NCI-H1436 treated with DMSO at 0.1 percent for 48 hours (cell line): ENCODE measurements at regions not wholly inside any gene's neighbourhood (a gene's known extent, or its start where the extent isn't known, plus 50 kb on each side); places are given as distances from the start of the nearest gene placed in this dataset.

ENCODE experiments used
- DNase-seq: peaks from one replicate; lab custom pipeline; 2025; lab: John Stamatoyannopoulos, UW

GRCh38 chrX:98371994-98372393, 1488.3 kb downstream of the RPA4 start:
- DNase-seq, result no peak

DNA sequence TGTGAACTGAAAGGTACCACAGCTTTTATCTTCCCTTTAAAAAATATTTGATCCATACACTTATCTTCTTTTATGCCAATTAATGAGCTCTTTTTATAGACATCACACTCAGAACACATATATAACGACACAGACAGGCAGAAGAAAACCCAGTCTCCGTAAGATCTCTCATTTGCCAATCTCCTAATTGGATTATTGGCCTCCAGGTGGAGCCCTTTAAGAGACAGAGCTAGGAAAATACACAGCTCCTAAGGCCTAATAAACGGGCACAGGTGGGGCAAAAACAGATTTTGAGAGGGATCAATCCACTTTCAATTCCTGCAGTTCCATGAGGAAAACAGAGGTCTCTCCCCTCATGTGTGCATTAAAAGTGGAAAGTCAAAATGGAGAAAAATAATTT, 1495.4 kb downstream of the RPA4 start:
- no peak for DNase-seq

GRCh38 chrX:98380106-98380505, 1496.4 kb downstream of the RPA4 start:
- no peak for DNase-seq

DNA sequence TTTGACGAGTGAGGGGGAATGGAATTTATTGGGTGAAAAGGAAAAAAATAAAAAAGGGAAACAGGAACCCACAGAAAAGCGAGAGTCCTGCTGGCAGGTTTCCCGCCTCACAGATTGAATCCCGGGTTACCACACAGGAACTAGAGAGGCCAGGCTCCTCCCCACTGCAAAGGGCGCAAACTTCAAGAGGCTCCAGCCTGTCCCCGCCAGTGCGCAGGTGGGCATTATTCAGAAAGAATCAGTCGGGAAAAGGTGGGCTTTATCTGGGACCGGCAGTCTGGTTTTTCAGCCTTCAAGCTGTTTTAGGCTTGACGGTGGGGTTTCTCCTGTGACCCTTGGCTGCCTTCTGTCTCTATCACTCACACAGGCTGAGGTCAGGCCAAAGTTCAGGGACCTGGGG, 1496.8 kb downstream of the RPA4 start:
- no peak for DNase-seq

- no peak for DNase-seq
Observed at GRCh38 chrX:98398542-98398941, 1514.8 kb downstream of the RPA4 start.

GRCh38 chrX:98405376-98405775, 1521.7 kb downstream of the RPA4 start:
- no peak for DNase-seq

DNA sequence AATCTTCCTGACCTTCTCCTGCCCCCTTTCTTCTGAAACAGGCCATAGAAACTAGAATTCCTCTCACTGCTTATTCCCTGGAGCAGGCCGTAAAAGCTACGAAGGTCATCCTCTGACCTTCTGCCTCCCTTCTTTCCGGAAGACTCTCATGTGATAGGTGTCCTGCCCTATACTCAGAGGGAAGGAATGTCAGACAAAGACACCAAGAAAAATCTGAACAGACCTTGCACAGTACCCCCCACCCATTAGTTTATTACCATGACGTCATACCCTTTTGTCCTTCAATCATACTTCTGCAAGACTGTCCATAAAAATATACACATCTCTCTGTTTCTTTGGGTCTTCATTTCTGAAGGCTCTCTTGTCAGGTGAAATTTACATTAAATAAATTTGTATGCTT, 1523.9 kb downstream of the RPA4 start:
- DNase-seq, result no peak

DNA sequence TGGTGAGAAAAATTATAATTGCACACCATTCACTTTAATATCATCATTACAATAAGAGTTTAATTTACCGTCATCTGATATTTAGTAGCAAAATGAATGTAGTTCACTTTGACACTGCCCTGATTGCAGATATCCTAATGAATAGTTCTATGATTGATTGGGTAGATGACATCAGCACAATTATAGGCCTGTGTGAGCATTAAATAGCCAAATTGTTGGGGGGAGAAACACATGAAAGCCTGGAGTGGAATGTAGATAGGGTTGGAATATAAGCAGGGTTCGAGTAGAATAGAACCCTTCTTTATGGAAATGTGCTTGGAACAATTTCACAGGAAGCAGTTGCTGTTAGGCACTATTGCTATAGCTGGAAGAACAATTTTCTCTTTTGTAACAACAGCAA, 1526.2 kb downstream of the RPA4 start:
- DNase-seq, result no peak

DNA sequence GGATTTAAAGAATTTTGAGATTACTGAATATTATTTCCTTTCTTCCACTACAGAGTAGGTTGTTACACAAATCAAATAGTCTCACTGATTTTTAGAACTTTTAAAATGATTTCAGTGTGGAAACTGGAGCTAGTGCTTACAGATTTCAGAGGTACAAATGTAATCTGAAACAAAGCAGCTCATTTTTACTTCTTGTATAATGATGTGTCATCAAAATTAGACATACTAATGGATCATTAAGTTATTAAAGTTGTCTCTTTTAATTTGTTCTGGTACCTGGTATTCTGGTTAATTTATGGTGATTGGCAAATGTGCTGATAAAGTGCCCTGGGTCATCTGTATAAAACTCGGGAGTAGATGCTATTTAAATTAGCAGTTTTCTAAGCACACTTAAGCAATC, 1528.3 kb downstream of the RPA4 start:
- no peak for DNase-seq

GRCh38 chrX:98422536-98422935, 1538.8 kb downstream of the RPA4 start:
- DNase-seq, result no peak

GRCh38 chrX:98432413-98432812, 1548.7 kb downstream of the RPA4 start:
- DNase-seq, result no peak

GRCh38 chrX:98448524-98448923, 1564.8 kb downstream of the RPA4 start:
- DNase-seq, result no peak

DNA sequence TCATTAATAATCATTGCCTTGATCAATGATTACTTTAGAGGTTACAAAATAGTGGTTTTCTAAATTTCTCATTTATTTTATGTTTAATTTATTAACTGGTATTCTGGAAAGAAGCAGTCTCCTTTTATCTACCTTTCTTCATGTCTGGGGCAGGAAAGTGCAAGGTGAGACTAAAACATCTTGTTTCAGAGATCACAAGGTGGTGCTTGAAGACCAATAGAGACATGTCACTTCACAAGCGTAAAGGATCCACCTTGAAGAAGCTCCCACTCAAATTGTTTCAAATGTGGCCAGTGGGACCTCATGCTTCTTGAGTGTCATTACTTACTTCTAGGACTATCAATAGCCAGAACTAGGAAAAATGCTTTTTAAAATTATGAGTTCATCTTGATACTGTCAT, 1568.7 kb downstream of the RPA4 start:
- no peak for DNase-seq

GRCh38 chrX:98459669-98460068, 1576.0 kb downstream of the RPA4 start:
- no peak for DNase-seq

DNA sequence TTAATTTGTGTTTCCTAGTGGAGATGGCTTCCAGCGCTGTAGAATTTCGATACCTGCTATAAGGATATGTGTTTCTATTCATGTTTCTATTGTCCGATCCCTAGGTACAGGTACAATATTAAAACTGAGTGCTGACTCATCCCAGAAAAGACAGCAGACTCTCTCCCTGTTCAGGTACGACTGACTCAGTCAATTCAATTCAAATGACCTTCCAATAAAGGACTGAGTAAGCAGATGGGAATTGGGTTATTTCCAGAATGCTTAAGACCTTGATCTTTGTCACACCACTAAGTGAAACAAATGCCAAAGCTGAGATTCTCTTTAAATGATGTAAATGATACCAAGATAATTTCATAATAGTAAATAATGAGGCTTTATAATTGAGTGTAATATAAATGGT, 1596.9 kb downstream of the RPA4 start:
- DNase-seq, result no peak

DNA sequence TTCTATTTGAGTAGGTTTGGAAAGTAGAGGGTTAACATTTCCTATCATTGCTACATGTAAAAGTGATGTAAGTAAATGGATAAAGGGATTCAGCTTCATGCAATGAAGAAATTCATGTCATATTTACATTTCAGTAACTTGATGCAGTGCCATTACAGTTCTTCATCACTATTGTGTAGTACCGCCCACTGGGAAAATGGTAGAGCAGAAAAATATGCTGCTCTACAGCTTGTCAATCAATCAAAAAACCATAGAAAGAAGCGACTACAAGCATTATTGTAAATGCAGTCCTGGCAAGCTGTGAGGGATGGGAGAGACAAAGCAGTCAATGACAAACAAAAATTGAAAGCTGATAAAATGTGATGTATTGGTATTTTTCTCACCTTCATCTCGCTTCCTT, 1597.9 kb downstream of the RPA4 start:
- no peak for DNase-seq

- no peak for DNase-seq
Observed at GRCh38 chrX:98490670-98491069, 1607.0 kb downstream of the RPA4 start.

DNA sequence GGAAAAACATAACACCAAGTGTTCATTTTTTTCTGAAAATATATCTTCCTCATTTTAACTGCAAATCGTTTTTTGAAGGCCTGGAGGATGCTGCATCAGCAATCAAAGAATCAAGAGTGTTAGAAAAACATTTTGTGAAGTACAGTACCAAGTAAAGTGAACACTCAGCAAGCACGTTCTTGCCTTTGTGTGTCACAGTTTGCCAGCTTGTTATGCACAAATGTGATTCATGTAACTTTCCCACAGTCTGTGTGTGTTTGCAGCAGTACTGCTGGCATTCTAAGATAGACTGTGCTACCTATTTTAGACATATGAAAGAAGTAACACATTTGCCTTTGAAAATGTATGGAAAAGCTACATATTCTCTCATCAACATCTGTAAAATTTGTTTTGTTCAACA, 1617.7 kb downstream of the RPA4 start:
- no peak for DNase-seq

GRCh38 chrX:98506907-98507306, 1623.2 kb downstream of the RPA4 start:
- DNase-seq, result no peak

GRCh38 chrX:98514032-98514431, 1630.3 kb downstream of the RPA4 start:
- no peak for DNase-seq

DNA sequence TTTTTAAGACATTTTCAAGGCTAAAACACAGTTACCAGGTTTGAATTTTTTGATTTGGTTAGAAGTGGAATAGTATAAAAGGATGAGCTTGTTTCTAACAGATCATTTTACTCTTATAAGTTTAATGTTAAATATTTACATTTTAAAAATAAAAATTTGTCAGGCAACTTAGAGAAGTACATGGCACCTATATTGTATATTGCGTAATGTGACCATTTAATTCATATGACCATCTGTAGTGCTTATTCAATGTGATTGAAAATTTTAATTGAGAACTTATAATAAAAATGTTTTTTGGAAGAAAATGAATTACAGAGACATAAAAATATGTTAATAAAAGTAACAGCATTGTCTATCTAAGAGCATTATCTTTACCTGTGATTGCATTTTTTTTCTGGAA, 1632.4 kb downstream of the RPA4 start:
- DNase-seq, result no peak

DNA sequence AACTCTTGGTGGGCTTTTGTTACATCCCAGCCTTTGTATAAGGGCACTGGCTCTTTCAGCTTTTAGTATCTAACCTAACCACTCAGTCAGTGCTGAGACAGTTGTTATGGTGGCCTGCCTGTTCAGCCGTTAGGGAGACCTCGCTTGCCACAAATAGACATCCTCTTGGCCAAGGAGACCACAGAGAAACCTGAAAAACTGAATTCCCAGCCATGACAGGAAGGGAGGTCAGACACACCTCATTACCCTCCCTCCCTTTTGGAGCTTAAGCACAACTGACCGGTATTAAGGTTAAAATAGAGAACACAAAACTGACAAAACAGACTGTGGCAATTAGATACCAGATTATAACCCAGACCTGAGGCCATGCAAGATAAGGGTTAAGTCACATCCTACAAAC, 1639.3 kb downstream of the RPA4 start:
- no peak for DNase-seq

- no peak for DNase-seq
Observed at GRCh38 chrX:98523521-98523920, 1639.8 kb downstream of the RPA4 start.

- no peak for DNase-seq
Observed at GRCh38 chrX:98548519-98548918, 1664.8 kb downstream of the RPA4 start.

DNA sequence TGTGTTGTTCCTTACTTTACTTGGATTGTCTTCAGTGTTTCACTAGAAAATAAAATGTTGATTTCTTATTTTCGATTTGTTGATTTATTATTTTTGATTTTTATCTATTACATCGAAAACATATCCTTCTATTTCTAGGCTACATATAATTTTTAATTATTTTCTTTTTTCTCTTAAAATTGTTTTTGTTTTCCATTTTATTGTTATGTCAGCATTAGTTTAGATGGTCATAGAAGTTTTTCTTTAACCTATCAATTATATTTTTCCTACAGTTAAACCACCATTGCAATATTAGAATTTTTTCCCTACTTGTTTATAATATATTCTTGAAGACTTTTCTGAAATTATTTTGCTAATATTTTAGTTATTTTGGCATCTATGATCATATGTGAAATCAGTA, 1685.1 kb downstream of the RPA4 start:
- no peak for DNase-seq
